IPS-20b (cell line): ENCODE measurements at regions not wholly inside any gene's neighbourhood (a gene's known extent, or its start where the extent isn't known, plus 50 kb on each side); places are given as distances from the start of the nearest gene placed in this dataset.

ENCODE experiments used
- H3K27ac ChIP-seq: one replicate; pipeline ENCODE4 v1.5.1; 2013; ENCODE audit warnings: low read length
- H3K27me3 ChIP-seq: 2 replicates; pipeline ENCODE4 v1.6.1; 2013; ENCODE audit warnings: mild to moderate bottlenecking, low read length, inconsistent platforms; ENCODE audit not compliant: insufficient read depth
- H3K36me3 ChIP-seq: 2 replicates; pipeline ENCODE4 v1.6.1; 2013; ENCODE audit warnings: low read depth, mild to moderate bottlenecking, inconsistent platforms, low read length, moderate library complexity; ENCODE audit not compliant: insufficient read depth
- H3K4me1 ChIP-seq: 2 replicates; pipeline ENCODE4 v1.6.1; 2013; ENCODE audit warnings: mild to moderate bottlenecking, control low read depth, inconsistent platforms, low read length, moderate library complexity; ENCODE audit not compliant: insufficient read depth
- H3K4me3 ChIP-seq: 2 replicates; pipeline ENCODE4 v1.5.1; 2013; ENCODE audit warnings: mild to moderate bottlenecking, low read length, inconsistent platforms
- H3K9ac ChIP-seq: 2 replicates; pipeline ENCODE4 v1.6.1; 2013; ENCODE audit warnings: low read depth, mild to moderate bottlenecking, inconsistent platforms, low read length, moderate library complexity
- H3K9me3 ChIP-seq: 2 replicates; pipeline ENCODE4 v1.6.1; 2013; ENCODE audit warnings: mild to moderate bottlenecking, low read depth, low read length, inconsistent platforms; ENCODE audit not compliant: insufficient read depth

GRCh38 chr7:17440831-17441230, 142.4 kb downstream of the AHR start:
- H3K27ac ChIP-seq: no peak overlapping the region
- H3K27me3 ChIP-seq: no peaks in the 10 kb centered on the region
- no peak overlapping the region for H3K4me3 ChIP-seq
- H3K4me1 ChIP-seq: no peaks in the 10 kb centered on the region
- no peaks in the 10 kb centered on the region for H3K36me3 ChIP-seq
- H3K9me3 ChIP-seq: peaks cover 21% of the 10 kb centered on the region
- H3K9ac ChIP-seq: no peak overlapping the region

GRCh38 chr7:17441557-17441956, 143.1 kb downstream of the AHR start:
- H3K9ac ChIP-seq: no peak overlapping the region
- H3K4me3 ChIP-seq: no peak overlapping the region
- H3K27ac ChIP-seq: no peak overlapping the region
- no peaks in the 10 kb centered on the region for H3K36me3 ChIP-seq
- no peaks in the 10 kb centered on the region for H3K27me3 ChIP-seq
- peaks cover 21% of the 10 kb centered on the region for H3K9me3 ChIP-seq
- no peaks in the 10 kb centered on the region for H3K4me1 ChIP-seq

GRCh38 chr7:17444151-17444550, 145.7 kb downstream of the AHR start:
- no peak overlapping the region for H3K4me3 ChIP-seq
- H3K27ac ChIP-seq: no peak overlapping the region
- H3K36me3 ChIP-seq: no peaks in the 10 kb centered on the region
- H3K27me3 ChIP-seq: no peaks in the 10 kb centered on the region
- peaks cover 24% of the 10 kb centered on the region for H3K9me3 ChIP-seq
- no peaks in the 10 kb centered on the region for H3K4me1 ChIP-seq
- no peak overlapping the region for H3K9ac ChIP-seq

GRCh38 chr7:17444673-17445072, 146.2 kb downstream of the AHR start:
- Histone ChIP-seq H3K27ac (no peak overlapping the region), H3K36me3 (no peaks in the 10 kb centered on the region), H3K9me3 (peaks cover 19% of the 10 kb centered on the region), H3K4me3 (no peak overlapping the region), H3K9ac (no peak overlapping the region), H3K4me1 (no peaks in the 10 kb centered on the region), H3K27me3 (no peaks in the 10 kb centered on the region)

GRCh38 chr7:17446340-17446739, 147.9 kb downstream of the AHR start:
- H3K36me3 ChIP-seq: no peaks in the 10 kb centered on the region
- peaks cover 7% of the 10 kb centered on the region for H3K9me3 ChIP-seq
- H3K9ac ChIP-seq: no peak overlapping the region
- H3K4me3 ChIP-seq: no peak overlapping the region
- no peak overlapping the region for H3K27ac ChIP-seq
- no peaks in the 10 kb centered on the region for H3K27me3 ChIP-seq
- no peaks in the 10 kb centered on the region for H3K4me1 ChIP-seq

- Histone ChIP-seq H3K27me3 (no peaks in the 10 kb centered on the region), H3K4me1 (no peaks in the 10 kb centered on the region), H3K4me3 (no peak overlapping the region), H3K9me3 (peaks cover 5% of the 10 kb centered on the region; the same call in 1 of the 2 replicates), H3K36me3 (no peaks in the 10 kb centered on the region), H3K27ac (no peak overlapping the region), H3K9ac (no peak overlapping the region)
These were observed 149.5 kb downstream of the AHR start for GRCh38 chr7:17447728-17448478.

GRCh38 chr7:17448479-17449423, 150.3 kb downstream of the AHR start:
- H3K27ac ChIP-seq: no peak overlapping the region
- H3K4me1 ChIP-seq: no peaks in the 10 kb centered on the region
- H3K9ac ChIP-seq: no peak overlapping the region
- H3K4me3 ChIP-seq: no peak overlapping the region
- no peaks in the 10 kb centered on the region for H3K27me3 ChIP-seq
- H3K9me3 ChIP-seq: peaks cover 5% of the 10 kb centered on the region; the same call in 1 of the 2 replicates
- H3K36me3 ChIP-seq: no peaks in the 10 kb centered on the region

- H3K4me1 ChIP-seq: no peaks in the 10 kb centered on the region
- H3K27me3 ChIP-seq: no peaks in the 10 kb centered on the region
These were observed 158.1 kb downstream of the AHR start for GRCh38 chr7:17456541-17456940.

GRCh38 chr7:17460001-17460400, 161.5 kb downstream of the AHR start:
- no peak overlapping the region for H3K4me3 ChIP-seq
- no peaks in the 10 kb centered on the region for H3K36me3 ChIP-seq
- no peak overlapping the region for H3K27ac ChIP-seq
- no peaks in the 10 kb centered on the region for H3K27me3 ChIP-seq
- H3K4me1 ChIP-seq: no peaks in the 10 kb centered on the region
- H3K9ac ChIP-seq: no peak overlapping the region
- peaks cover 4% of the 10 kb centered on the region for H3K9me3 ChIP-seq

More at GRCh38 chr7:17456541-17456940, 158.1 kb downstream of the AHR start:
- Histone ChIP-seq H3K27ac (no peak overlapping the region), H3K36me3 (no peaks in the 10 kb centered on the region), H3K9me3 (peaks cover 4% of the 10 kb centered on the region), H3K4me3 (no peak overlapping the region), H3K9ac (no peak overlapping the region)

- Histone ChIP-seq H3K36me3 (no peaks in the 10 kb centered on the region), H3K27ac (no peak overlapping the region), H3K27me3 (no peaks in the 10 kb centered on the region)
These were observed 162.2 kb downstream of the AHR start for GRCh38 chr7:17460665-17461064.

GRCh38 chr7:17462131-17462631, 163.7 kb downstream of the AHR start:
- H3K4me3 ChIP-seq: no peak overlapping the region
- H3K36me3 ChIP-seq: no peaks in the 10 kb centered on the region
- no peak overlapping the region for H3K9ac ChIP-seq
- peaks cover 8% of the 10 kb centered on the region; the same call in 1 of the 2 replicates for H3K4me1 ChIP-seq
- peaks cover 4% of the 10 kb centered on the region for H3K9me3 ChIP-seq
- no peaks in the 10 kb centered on the region for H3K27me3 ChIP-seq
- no peak overlapping the region for H3K27ac ChIP-seq

More at GRCh38 chr7:17460665-17461064, 162.2 kb downstream of the AHR start:
- Histone ChIP-seq H3K9me3 (peaks cover 4% of the 10 kb centered on the region), H3K4me1 (no peaks in the 10 kb centered on the region), H3K4me3 (no peak overlapping the region), H3K9ac (no peak overlapping the region)
